ENCODE measurements at regions not wholly inside any gene's neighbourhood (a gene's known extent, or its start where the extent isn't known, plus 50 kb on each side); places are given as distances from the start of the nearest gene placed in this dataset.

- H3K9ac ChIP-seq, result no peak overlapping the region
- H3K4me2 ChIP-seq, result no peak overlapping the region
- no peak overlapping the region for H3K4me3 ChIP-seq
- TF ChIP-seq Cebpa-rat (IDR thresholded peaks at IDR 0.05), result no peak
- no peaks in the 10 kb centered on the region for H3K36me3 ChIP-seq
- no peaks in the 10 kb centered on the region for H4K20me1 ChIP-seq
- H3K4me1 ChIP-seq, result no peaks in the 10 kb centered on the region
- no peaks in the 10 kb centered on the region for H3K27me3 ChIP-seq
- no peak overlapping the region for H3K27ac ChIP-seq
- H3K9me3 ChIP-seq, result peaks cover 13% of the 10 kb centered on the region
Measured at GRCh38 chr12:131250028-131250950, 296.6 kb downstream of the ADGRD1 start.

- Histone ChIP-seq H3K36me3 (no peaks in the 10 kb centered on the region), H4K20me1 (no peaks in the 10 kb centered on the region), H3K4me1 (no peaks in the 10 kb centered on the region), H3K9ac (no peak overlapping the region), H3K4me3 (no peak overlapping the region), H3K27ac (no peak overlapping the region), H3K27me3 (no peaks in the 10 kb centered on the region), H3K4me2 (no peak overlapping the region), H3K9me3 (peaks cover 16% of the 10 kb centered on the region)
- no peak for TF ChIP-seq Cebpa-rat (IDR thresholded peaks at IDR 0.05)
Measured at GRCh38 chr12:131250951-131251315, 297.2 kb downstream of the ADGRD1 start.

- Histone ChIP-seq H3K4me3 (no peak overlapping the region), H3K9me3 (peaks cover 16% of the 10 kb centered on the region), H3K27ac (no peak overlapping the region), H3K4me1 (no peaks in the 10 kb centered on the region), H3K36me3 (no peaks in the 10 kb centered on the region), H3K27me3 (no peaks in the 10 kb centered on the region), H3K4me2 (no peak overlapping the region), H3K9ac (no peak overlapping the region), H4K20me1 (no peaks in the 10 kb centered on the region)
- no peak for TF ChIP-seq Cebpa-rat (IDR thresholded peaks at IDR 0.05)
Measured at GRCh38 chr12:131251336-131252101, 297.8 kb downstream of the ADGRD1 start.

- no peak overlapping the region for H3K27ac ChIP-seq
- no peak overlapping the region for H3K4me3 ChIP-seq
- H3K36me3 ChIP-seq, result no peaks in the 10 kb centered on the region
- no peaks in the 10 kb centered on the region for H3K4me1 ChIP-seq
- peaks cover 16% of the 10 kb centered on the region for H3K9me3 ChIP-seq
- no peak for TF ChIP-seq Cebpa-rat (IDR thresholded peaks at IDR 0.05)
- no peaks in the 10 kb centered on the region for H4K20me1 ChIP-seq
- H3K9ac ChIP-seq, result no peak overlapping the region
- no peaks in the 10 kb centered on the region for H3K27me3 ChIP-seq
- no peak overlapping the region for H3K4me2 ChIP-seq
Measured at GRCh38 chr12:131253376-131254026, 299.8 kb downstream of the ADGRD1 start.

- peaks cover 16% of the 10 kb centered on the region for H3K9me3 ChIP-seq
- no peak for TF ChIP-seq Cebpa-rat (IDR thresholded peaks at IDR 0.05)
- H3K4me1 ChIP-seq, result no peaks in the 10 kb centered on the region
Measured at GRCh38 chr12:131254374-131254773, 300.7 kb downstream of the ADGRD1 start.

GRCh38 chr12:131258398-131258797 lies 304.7 kb downstream of the ADGRD1 start:
- TF ChIP-seq Cebpa-rat (IDR thresholded peaks at IDR 0.05), result no peak

More at GRCh38 chr12:131254374-131254773, 300.7 kb downstream of the ADGRD1 start:
- Histone ChIP-seq H3K27ac (no peak overlapping the region), H4K20me1 (no peaks in the 10 kb centered on the region), H3K27me3 (no peaks in the 10 kb centered on the region), H3K36me3 (no peaks in the 10 kb centered on the region), H3K4me2 (no peak overlapping the region), H3K9ac (no peak overlapping the region), H3K4me3 (no peak overlapping the region)

GRCh38 chr12:131260251-131260905 lies 306.7 kb downstream of the ADGRD1 start:
- Histone ChIP-seq H4K20me1 (no peaks in the 10 kb centered on the region), H3K27me3 (no peaks in the 10 kb centered on the region), H3K36me3 (no peaks in the 10 kb centered on the region), H3K4me3 (no peak overlapping the region), H3K27ac (no peak overlapping the region), H3K4me2 (no peak overlapping the region), H3K4me1 (no peaks in the 10 kb centered on the region), H3K9ac (no peak overlapping the region), H3K9me3 (0 out of 2 replicates have a peak, but pooled peaks cover 3% of the 10 kb centered on the region)
- TF ChIP-seq Cebpa-rat (IDR thresholded peaks at IDR 0.05), result no peak

More at GRCh38 chr12:131258398-131258797, 304.7 kb downstream of the ADGRD1 start:
- Histone ChIP-seq H3K27ac (no peak overlapping the region), H4K20me1 (no peaks in the 10 kb centered on the region), H3K9me3 (peaks cover 10% of the 10 kb centered on the region), H3K27me3 (no peaks in the 10 kb centered on the region), H3K4me3 (no peak overlapping the region), H3K9ac (no peak overlapping the region), H3K36me3 (no peaks in the 10 kb centered on the region), H3K4me2 (no peak overlapping the region), H3K4me1 (no peaks in the 10 kb centered on the region)

- Histone ChIP-seq H3K9me3 (no peaks in the 10 kb centered on the region), H3K4me2 (no peak overlapping the region), H3K4me1 (no peaks in the 10 kb centered on the region), H3K36me3 (no peaks in the 10 kb centered on the region), H3K27me3 (no peaks in the 10 kb centered on the region), H4K20me1 (no peaks in the 10 kb centered on the region), H3K4me3 (no peak overlapping the region), H3K9ac (no peak overlapping the region), H3K27ac (no peak overlapping the region)
- TF ChIP-seq Cebpa-rat (IDR thresholded peaks at IDR 0.05), result no peak
Measured at GRCh38 chr12:131260954-131261353, 307.2 kb downstream of the ADGRD1 start.

- Histone ChIP-seq H3K9me3 (no peaks in the 10 kb centered on the region), H3K36me3 (no peaks in the 10 kb centered on the region), H3K4me1 (no peaks in the 10 kb centered on the region), H4K20me1 (no peaks in the 10 kb centered on the region), H3K4me3 (no peak overlapping the region), H3K27ac (no peak overlapping the region), H3K9ac (no peak overlapping the region), H3K4me2 (no peak overlapping the region), H3K27me3 (no peaks in the 10 kb centered on the region)
- no peak for TF ChIP-seq Cebpa-rat (IDR thresholded peaks at IDR 0.05)
Measured at GRCh38 chr12:131261906-131262305, 308.2 kb downstream of the ADGRD1 start.

Data from BLaER1 (cell line).